ENCODE measurements at regions not wholly inside any gene's neighbourhood (a gene's known extent, or its start where the extent isn't known, plus 50 kb on each side); places are given as distances from the start of the nearest gene placed in this dataset.

DNA sequence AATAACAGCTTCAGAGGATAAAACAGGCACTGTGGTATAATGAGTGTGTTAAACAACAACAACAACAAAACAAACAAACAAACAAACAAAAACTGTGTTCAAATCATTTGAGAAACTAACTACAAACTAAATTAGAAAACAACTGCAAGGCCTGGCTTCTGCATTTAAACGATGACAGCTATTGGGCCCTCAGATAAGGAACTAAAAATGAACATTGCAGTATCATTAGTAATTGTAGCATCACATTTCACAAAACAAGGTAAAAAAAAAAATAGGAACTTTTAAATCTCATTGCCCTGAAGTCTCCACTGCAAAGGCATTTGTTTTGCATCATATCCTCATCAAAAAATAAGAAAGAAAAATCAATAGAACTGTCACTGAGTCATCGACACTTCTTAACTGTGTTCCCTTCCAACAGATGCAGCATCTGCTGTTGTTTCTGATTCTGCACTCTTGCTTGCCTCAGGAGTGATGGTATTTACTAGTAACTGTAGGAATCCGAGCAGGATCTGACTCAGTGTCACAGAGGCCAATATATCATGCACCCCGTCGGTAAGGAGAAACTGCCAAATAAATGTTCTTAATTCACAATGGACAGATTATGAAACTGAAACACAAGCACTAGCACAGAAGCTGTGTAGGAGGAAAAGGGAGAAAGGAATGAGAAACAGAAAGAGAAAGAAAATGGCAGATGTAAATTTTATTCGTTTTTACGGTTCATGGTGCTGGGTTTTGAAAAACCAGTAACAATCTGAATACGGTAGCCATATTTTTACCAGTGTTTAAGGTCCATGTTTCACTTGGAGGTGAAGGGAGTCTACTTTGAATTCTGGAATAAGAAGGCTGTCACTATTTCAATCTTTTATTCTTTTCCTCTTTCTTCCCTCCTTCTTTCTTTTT, 365.7 kb upstream of the EPHA7 start:
- Histone ChIP-seq H2AFZ (ENCODE audit: low read length, unreplicated experiment) (peak overlapping the region; percentile 98), H3K36me3 (ENCODE audit: insufficient read depth, low read length) (no peaks in the 10 kb centered on the region; the same call in 1 of the 2 replicates), H3K27ac (ENCODE audit: low read depth, low read length) (peak overlapping the region; percentile 99), H3K79me2 (ENCODE audit: control insufficient read depth, insufficient read depth, low read length, unreplicated experiment) (no peaks in the 10 kb centered on the region), H3K4me3 (ENCODE audit: low read depth, low read length) (peak overlapping the region; percentile 78), H3K4me1 (ENCODE audit: control insufficient read depth, insufficient read depth, low read length, unreplicated experiment) (peaks cover 66% of the 10 kb centered on the region), H3K27me3 (ENCODE audit: insufficient read depth, low read length) (no peaks in the 10 kb centered on the region)

GRCh38 chr6:93779086-93779841, 359.9 kb upstream of the EPHA7 start:
- Histone ChIP-seq H3K79me2 (ENCODE audit: control insufficient read depth, insufficient read depth, low read length, unreplicated experiment) (no peaks in the 10 kb centered on the region), H3K36me3 (ENCODE audit: insufficient read depth, low read length) (no peaks in the 10 kb centered on the region; the same call in 1 of the 2 replicates), H3K27ac (ENCODE audit: low read depth, low read length) (peak overlapping the region; percentile 45), H2AFZ (ENCODE audit: low read length, unreplicated experiment) (peak overlapping the region; percentile 99), H3K4me1 (ENCODE audit: control insufficient read depth, insufficient read depth, low read length, unreplicated experiment) (peaks cover 31% of the 10 kb centered on the region), H3K4me3 (ENCODE audit: low read depth, low read length) (peak overlapping the region; percentile 45), H3K27me3 (ENCODE audit: insufficient read depth, low read length) (no peaks in the 10 kb centered on the region)

DNA sequence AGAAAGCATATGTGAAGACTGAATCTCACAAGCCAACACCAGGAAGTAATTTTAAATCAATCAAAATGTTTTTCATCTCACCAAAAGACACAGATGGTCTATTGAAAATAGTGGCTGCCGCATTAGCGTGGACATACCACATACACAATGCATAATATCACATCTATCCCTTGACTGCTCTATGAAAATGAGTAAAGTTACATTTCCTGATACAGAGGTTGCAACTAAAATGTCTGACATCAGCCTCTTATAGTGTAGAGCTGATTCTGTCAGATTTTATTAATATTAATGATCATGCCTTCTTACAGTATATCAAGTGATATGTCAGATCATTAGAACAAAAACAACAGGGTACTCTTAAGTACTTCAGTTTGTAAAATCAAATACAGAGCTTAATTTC, 339.8 kb upstream of the EPHA7 start:
- no peak overlapping the region for H3K27ac ChIP-seq (ENCODE audit: low read depth, low read length)
- no peak overlapping the region for H2AFZ ChIP-seq (ENCODE audit: low read length, unreplicated experiment)
- H3K4me1 ChIP-seq (ENCODE audit: control insufficient read depth, insufficient read depth, low read length, unreplicated experiment) = no peaks in the 10 kb centered on the region
- no peaks in the 10 kb centered on the region for H3K36me3 ChIP-seq (ENCODE audit: insufficient read depth, low read length)
- no peaks in the 10 kb centered on the region for H3K27me3 ChIP-seq (ENCODE audit: insufficient read depth, low read length)
- no peak overlapping the region for H3K4me3 ChIP-seq (ENCODE audit: low read depth, low read length)
- no peaks in the 10 kb centered on the region for H3K79me2 ChIP-seq (ENCODE audit: control insufficient read depth, insufficient read depth, low read length, unreplicated experiment)

- H3K4me1 ChIP-seq (ENCODE audit: control insufficient read depth, insufficient read depth, low read length, unreplicated experiment) = peaks cover 27% of the 10 kb centered on the region
- no peaks in the 10 kb centered on the region for H3K27me3 ChIP-seq (ENCODE audit: insufficient read depth, low read length)
- H3K79me2 ChIP-seq (ENCODE audit: control insufficient read depth, insufficient read depth, low read length, unreplicated experiment) = no peaks in the 10 kb centered on the region
- no peak overlapping the region for H2AFZ ChIP-seq (ENCODE audit: low read length, unreplicated experiment)
- no peak overlapping the region for H3K4me3 ChIP-seq (ENCODE audit: low read depth, low read length)
- no peak overlapping the region for H3K27ac ChIP-seq (ENCODE audit: low read depth, low read length)
- H3K36me3 ChIP-seq (ENCODE audit: insufficient read depth, low read length) = no peaks in the 10 kb centered on the region
Observed at GRCh38 chr6:93751969-93752368, 332.6 kb upstream of the EPHA7 start.

- Histone ChIP-seq H3K79me2 (ENCODE audit: control insufficient read depth, insufficient read depth, low read length, unreplicated experiment) (no peaks in the 10 kb centered on the region), H3K27ac (ENCODE audit: low read depth, low read length) (peak overlapping the region; percentile 17), H3K4me1 (ENCODE audit: control insufficient read depth, insufficient read depth, low read length, unreplicated experiment) (peaks cover 27% of the 10 kb centered on the region), H3K36me3 (ENCODE audit: insufficient read depth, low read length) (no peaks in the 10 kb centered on the region), H3K27me3 (ENCODE audit: insufficient read depth, low read length) (no peaks in the 10 kb centered on the region), H3K4me3 (ENCODE audit: low read depth, low read length) (no peak overlapping the region), H2AFZ (ENCODE audit: low read length, unreplicated experiment) (no peak overlapping the region)
Observed at GRCh38 chr6:93749930-93750329, 330.6 kb upstream of the EPHA7 start.

- no peak overlapping the region; the same call in 1 of the 2 replicates for H3K27ac ChIP-seq (ENCODE audit: low read depth, low read length)
- no peak overlapping the region for H3K4me3 ChIP-seq (ENCODE audit: low read depth, low read length)
- H2AFZ ChIP-seq (ENCODE audit: low read length, unreplicated experiment) = no peak overlapping the region
- H3K79me2 ChIP-seq (ENCODE audit: control insufficient read depth, insufficient read depth, low read length, unreplicated experiment) = no peaks in the 10 kb centered on the region
- peaks cover 27% of the 10 kb centered on the region for H3K4me1 ChIP-seq (ENCODE audit: control insufficient read depth, insufficient read depth, low read length, unreplicated experiment)
- H3K36me3 ChIP-seq (ENCODE audit: insufficient read depth, low read length) = no peaks in the 10 kb centered on the region
- H3K27me3 ChIP-seq (ENCODE audit: insufficient read depth, low read length) = no peaks in the 10 kb centered on the region
Observed at GRCh38 chr6:93749191-93749590, 329.8 kb upstream of the EPHA7 start.

DNA sequence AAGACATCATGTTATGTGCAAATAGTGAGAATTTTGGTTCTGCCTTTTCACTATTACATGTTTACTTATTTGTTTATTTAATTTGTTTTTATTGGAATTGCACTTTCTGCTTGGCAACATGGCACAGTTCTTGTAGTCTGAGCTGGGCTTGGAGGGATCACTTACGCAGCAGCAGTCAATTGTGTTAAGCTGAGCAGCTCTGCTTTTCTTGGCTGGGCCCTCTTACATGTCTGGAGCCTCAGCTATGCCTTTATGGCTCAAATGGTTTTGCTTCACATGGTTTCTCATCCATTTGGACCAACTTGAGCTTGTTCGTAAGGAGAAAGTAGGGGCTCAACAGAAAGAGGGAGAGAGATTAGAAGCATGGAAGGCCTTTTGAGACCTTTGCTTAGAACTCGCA, 327.5 kb upstream of the EPHA7 start:
- Histone ChIP-seq H3K27me3 (ENCODE audit: insufficient read depth, low read length) (no peaks in the 10 kb centered on the region), H3K4me1 (ENCODE audit: control insufficient read depth, insufficient read depth, low read length, unreplicated experiment) (peaks cover 24% of the 10 kb centered on the region), H3K27ac (ENCODE audit: low read depth, low read length) (no peak overlapping the region), H2AFZ (ENCODE audit: low read length, unreplicated experiment) (no peak overlapping the region), H3K36me3 (ENCODE audit: insufficient read depth, low read length) (no peaks in the 10 kb centered on the region), H3K4me3 (ENCODE audit: low read depth, low read length) (no peak overlapping the region), H3K79me2 (ENCODE audit: control insufficient read depth, insufficient read depth, low read length, unreplicated experiment) (no peaks in the 10 kb centered on the region)

GRCh38 chr6:93745306-93745705, 325.9 kb upstream of the EPHA7 start:
- Histone ChIP-seq H3K36me3 (ENCODE audit: insufficient read depth, low read length) (no peaks in the 10 kb centered on the region), H3K79me2 (ENCODE audit: control insufficient read depth, insufficient read depth, low read length, unreplicated experiment) (no peaks in the 10 kb centered on the region), H3K27ac (ENCODE audit: low read depth, low read length) (no peak overlapping the region), H3K4me1 (ENCODE audit: control insufficient read depth, insufficient read depth, low read length, unreplicated experiment) (peaks cover 14% of the 10 kb centered on the region), H3K27me3 (ENCODE audit: insufficient read depth, low read length) (no peaks in the 10 kb centered on the region), H2AFZ (ENCODE audit: low read length, unreplicated experiment) (no peak overlapping the region), H3K4me3 (ENCODE audit: low read depth, low read length) (no peak overlapping the region)

DNA sequence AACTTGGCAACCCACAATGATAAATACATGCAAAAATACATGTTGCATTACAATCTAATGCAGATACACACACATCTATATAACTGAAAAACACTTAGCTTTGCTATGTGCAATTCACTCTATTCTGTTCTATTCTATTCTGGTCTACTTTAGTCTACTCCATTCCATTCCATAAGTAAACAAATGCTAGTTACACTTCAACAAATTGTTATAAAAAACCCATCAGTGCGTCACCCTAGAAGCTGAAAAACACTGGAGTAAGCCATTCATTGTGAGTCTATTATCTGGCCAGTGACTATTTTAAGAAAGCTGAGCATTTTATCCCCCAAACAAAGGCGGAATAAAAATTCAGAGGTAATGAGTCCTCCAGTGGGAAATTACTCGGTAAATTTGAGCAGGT, 315.7 kb upstream of the EPHA7 start:
- Histone ChIP-seq H3K79me2 (ENCODE audit: control insufficient read depth, insufficient read depth, low read length, unreplicated experiment) (no peaks in the 10 kb centered on the region), H3K27ac (ENCODE audit: low read depth, low read length) (no peak overlapping the region), H3K27me3 (ENCODE audit: insufficient read depth, low read length) (no peaks in the 10 kb centered on the region), H3K4me3 (ENCODE audit: low read depth, low read length) (no peak overlapping the region), H2AFZ (ENCODE audit: low read length, unreplicated experiment) (no peak overlapping the region), H3K36me3 (ENCODE audit: insufficient read depth, low read length) (no peaks in the 10 kb centered on the region), H3K4me1 (ENCODE audit: control insufficient read depth, insufficient read depth, low read length, unreplicated experiment) (peaks cover 5% of the 10 kb centered on the region)

DNA sequence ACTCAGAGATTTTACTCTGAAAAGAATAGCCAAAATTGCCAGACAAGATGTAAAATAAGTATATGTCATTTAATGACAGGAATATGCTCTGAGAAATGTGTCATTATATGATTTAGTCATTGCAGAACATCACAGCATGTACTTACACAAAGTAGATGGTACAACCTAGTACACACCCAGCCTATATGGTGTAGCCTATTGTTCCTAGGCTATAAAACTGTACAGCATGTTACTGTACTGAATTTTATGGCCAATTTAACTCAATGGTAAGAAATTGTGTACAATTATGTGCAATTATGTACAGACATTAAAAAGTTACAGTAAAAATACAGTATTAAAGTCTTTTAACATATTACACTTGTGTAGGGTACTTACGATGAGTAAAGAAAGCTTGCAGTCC, 311.9 kb upstream of the EPHA7 start:
- Histone ChIP-seq H3K36me3 (ENCODE audit: insufficient read depth, low read length) (no peaks in the 10 kb centered on the region), H3K4me1 (ENCODE audit: control insufficient read depth, insufficient read depth, low read length, unreplicated experiment) (peaks cover 5% of the 10 kb centered on the region), H3K4me3 (ENCODE audit: low read depth, low read length) (0 out of 2 replicates have a peak overlapping the region, but pooled peaks have one; percentile 28), H3K27me3 (ENCODE audit: insufficient read depth, low read length) (no peaks in the 10 kb centered on the region), H3K27ac (ENCODE audit: low read depth, low read length) (no peak overlapping the region), H3K79me2 (ENCODE audit: control insufficient read depth, insufficient read depth, low read length, unreplicated experiment) (no peaks in the 10 kb centered on the region), H2AFZ (ENCODE audit: low read length, unreplicated experiment) (no peak overlapping the region)

Measured in ACC112 (cell line).